GM23338 (cell line): ENCODE measurements at regions not wholly inside any gene's neighbourhood (a gene's known extent, or its start where the extent isn't known, plus 50 kb on each side); places are given as distances from the start of the nearest gene placed in this dataset.

Experiments used
- ATAC-seq: fragments of 200-7000 bp; cut with Tn5 transposase; 3 replicates; pipeline ENCODE4 v1.9.1; 2020
- DNase-seq: peaks from one replicate; pipeline ENCODE4 v3.0.0-alpha.2; 2015; ENCODE audit warnings: low spot score
- H2AFZ ChIP-seq: fragments of 200-600 bp; sonication (generic); 2 replicates; pipeline ENCODE4 v1.8.0; 2016; ENCODE audit warnings: antibody characterized with exemption, mild to moderate bottlenecking, moderate library complexity
- H3F3A ChIP-seq: fragments of 200-600 bp; sonication (generic); replicated peaks from 2 replicates; pipeline ENCODE4 v1.8.0; 2017; ENCODE audit warnings: antibody characterized with exemption, mixed run types, low read depth
- H3K27ac ChIP-seq: fragments of 200-600 bp; sonication (generic); 2 replicates; pipeline ENCODE4 v1.6.1; 2016; ENCODE audit warnings: low read depth
- H3K27me3 ChIP-seq: fragments of 200-600 bp; sonication (generic); 2 replicates; pipeline ENCODE4 v1.8.0; 2016; ENCODE audit warnings: mild to moderate bottlenecking, mixed run types, moderate library complexity; ENCODE audit not compliant: insufficient read depth
- H3K36me3 ChIP-seq: fragments of 200-600 bp; sonication (generic); 2 replicates; pipeline ENCODE4 v1.8.0; 2016; ENCODE audit warnings: mild to moderate bottlenecking; ENCODE audit not compliant: insufficient read depth
- H3K4me1 ChIP-seq: fragments of 200-600 bp; sonication (generic); 2 replicates; pipeline ENCODE4 v1.8.0; 2016; ENCODE audit warnings: mild to moderate bottlenecking, moderate library complexity; ENCODE audit not compliant: insufficient read depth
- H3K4me2 ChIP-seq: fragments of 200-600 bp; sonication (generic); 2 replicates; pipeline ENCODE4 v1.7.1; 2017; ENCODE audit warnings: mixed run types
- H3K4me3 ChIP-seq: fragments of 200-600 bp; sonication (generic); 2 replicates; pipeline ENCODE4 v1.6.1; 2016; ENCODE audit warnings: mixed run types
- H3K79me2 ChIP-seq: fragments of 200-600 bp; sonication (generic); replicated peaks from 2 replicates; pipeline ENCODE4 v1.8.0; 2017; ENCODE audit warnings: mild to moderate bottlenecking; ENCODE audit not compliant: insufficient read depth
- H3K9me2 ChIP-seq: fragments of 200-600 bp; sonication (generic); 2 replicates; pipeline ENCODE4 v1.8.0; 2017; ENCODE audit not compliant: insufficient read depth
- H4K20me1 ChIP-seq: fragments of 200-600 bp; sonication (generic); replicated peaks from 2 replicates; pipeline ENCODE4 v1.8.0; 2017; ENCODE audit warnings: mild to moderate bottlenecking; ENCODE audit not compliant: insufficient read depth
- H3K27ac Mint-ChIP-seq: 2 replicates; pipeline ENCODE4 v1.8.0; 2020; ENCODE audit warnings: inconsistent platforms, mild to moderate bottlenecking, moderate library complexity, mixed read lengths
- H3K27me3 Mint-ChIP-seq: 3 replicates; pipeline ENCODE4 v1.8.0; 2022; ENCODE audit warnings: low read depth, mild to moderate bottlenecking, moderate library complexity, mixed read lengths, inconsistent platforms; ENCODE audit not compliant: insufficient read depth, poor library complexity
- H3K36me3 Mint-ChIP-seq: 3 replicates; pipeline ENCODE4 v1.8.0; 2021; ENCODE audit warnings: low read depth, mild to moderate bottlenecking, inconsistent platforms, moderate library complexity, mixed read lengths
- H3K4me1 Mint-ChIP-seq: 3 replicates; pipeline ENCODE4 v1.8.0; 2020; ENCODE audit warnings: mild to moderate bottlenecking, inconsistent platforms, mixed read lengths
- H3K4me3 Mint-ChIP-seq: 3 replicates; pipeline ENCODE4 v1.8.0; 2021; ENCODE audit warnings: moderate library complexity, mild to moderate bottlenecking, inconsistent platforms, mixed read lengths
- H3K9me3 Mint-ChIP-seq: 3 replicates; pipeline ENCODE4 v1.8.0; 2020; ENCODE audit warnings: moderate library complexity, mild to moderate bottlenecking, inconsistent platforms, mixed read lengths
- CREB1 ChIP-seq: fragments of 250-450 bp; sonication (Bioruptor Pico); IDR thresholded peaks from 2 replicates; pipeline ENCODE4 v1.5.0; 2020; ENCODE audit warnings: low read depth, mild to moderate bottlenecking, moderate library complexity
- EZH2 ChIP-seq: fragments of 200-600 bp; sonication (generic); IDR thresholded peaks from one replicate; pipeline ENCODE4 v1.8.0; 2017; ENCODE audit warnings: antibody characterized with exemption, mild to moderate bottlenecking, low read depth; ENCODE audit not compliant: unreplicated experiment
- EZH2phosphoT487 ChIP-seq: fragments of 200-600 bp; sonication (generic); IDR thresholded peaks from one replicate; pipeline ENCODE4 v1.8.1; 2018; ENCODE audit warnings: antibody characterized with exemption; ENCODE audit not compliant: unreplicated experiment
- JUNB ChIP-seq: IDR thresholded peaks from one replicate; pipeline ENCODE4 v1.6.1; 2016; ENCODE audit warnings: antibody characterized with exemption; ENCODE audit not compliant: unreplicated experiment
- NANOG ChIP-seq: IDR thresholded peaks from 2 replicates; pipeline ENCODE4 v1.6.1; 2016; ENCODE audit warnings: antibody characterized with exemption, borderline replicate concordance
- POLR2AphosphoS5 ChIP-seq: IDR thresholded peaks from 2 replicates; pipeline ENCODE4 v1.6.1; 2016; ENCODE audit warnings: antibody characterized with exemption, low read depth
- STAT1 ChIP-seq: IDR thresholded peaks from one replicate; pipeline ENCODE4 v1.6.1; 2016; ENCODE audit warnings: antibody characterized with exemption; ENCODE audit not compliant: unreplicated experiment
- ZNF114 ChIP-seq: fragments of 250-450 bp; sonication (Bioruptor Pico); IDR thresholded peaks from 2 replicates; pipeline ENCODE4 v1.5.0; 2020; ENCODE audit warnings: mild to moderate bottlenecking, moderate library complexity
- ZNF331 ChIP-seq: fragments of 250-450 bp; sonication (Bioruptor Pico); IDR thresholded peaks from 2 replicates; pipeline ENCODE4 v1.5.0; 2020; ENCODE audit warnings: low read depth, mild to moderate bottlenecking, moderate library complexity
- TF ChIP-seq, protein P1 (sequence below), 2 experiments: fragments of 200-600 bp in 1 of 2; sonication (generic) in 1 of 2; conservative IDR thresholded peaks; 2 replicates each; pipeline versions ENCODE4 v1.5.1 to v1.6.1; 2016 to 2017; ENCODE audit warnings: antibody characterized with exemption in 2 of 2, low read depth in 2 of 2, mild to moderate bottlenecking in 2 of 2, moderate library complexity in 1 of 2
- TF ChIP-seq, protein P2 (sequence below): IDR thresholded peaks from 2 replicates; pipeline ENCODE4 v1.6.1; 2016; ENCODE audit warnings: antibody characterized with exemption
- TF ChIP-seq, protein P3 (sequence below): IDR thresholded peaks from one replicate; pipeline ENCODE4 v1.6.1; 2018; ENCODE audit warnings: antibody characterized with exemption; ENCODE audit not compliant: unreplicated experiment

DNA sequence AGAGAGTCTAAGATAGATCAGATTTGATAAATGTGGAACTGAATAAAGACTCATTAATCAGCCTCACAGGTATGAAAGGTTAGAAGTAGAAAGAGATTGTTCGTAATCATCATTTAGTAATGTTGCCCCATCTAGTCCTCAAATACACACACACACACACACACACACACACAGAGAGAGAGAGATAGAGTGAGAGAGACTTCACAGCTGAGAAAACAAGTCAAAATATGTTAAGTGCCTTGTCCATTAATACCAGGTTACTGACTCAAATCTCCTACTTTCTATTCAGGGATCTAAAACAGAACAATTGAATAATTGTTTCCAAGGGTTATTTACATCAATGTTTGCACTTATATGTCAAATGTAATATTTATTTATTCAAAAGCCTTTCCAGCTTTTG lies 284.6 kb downstream of the MRPS30 start (continued):
- TF ChIP-seq, protein P1, sequence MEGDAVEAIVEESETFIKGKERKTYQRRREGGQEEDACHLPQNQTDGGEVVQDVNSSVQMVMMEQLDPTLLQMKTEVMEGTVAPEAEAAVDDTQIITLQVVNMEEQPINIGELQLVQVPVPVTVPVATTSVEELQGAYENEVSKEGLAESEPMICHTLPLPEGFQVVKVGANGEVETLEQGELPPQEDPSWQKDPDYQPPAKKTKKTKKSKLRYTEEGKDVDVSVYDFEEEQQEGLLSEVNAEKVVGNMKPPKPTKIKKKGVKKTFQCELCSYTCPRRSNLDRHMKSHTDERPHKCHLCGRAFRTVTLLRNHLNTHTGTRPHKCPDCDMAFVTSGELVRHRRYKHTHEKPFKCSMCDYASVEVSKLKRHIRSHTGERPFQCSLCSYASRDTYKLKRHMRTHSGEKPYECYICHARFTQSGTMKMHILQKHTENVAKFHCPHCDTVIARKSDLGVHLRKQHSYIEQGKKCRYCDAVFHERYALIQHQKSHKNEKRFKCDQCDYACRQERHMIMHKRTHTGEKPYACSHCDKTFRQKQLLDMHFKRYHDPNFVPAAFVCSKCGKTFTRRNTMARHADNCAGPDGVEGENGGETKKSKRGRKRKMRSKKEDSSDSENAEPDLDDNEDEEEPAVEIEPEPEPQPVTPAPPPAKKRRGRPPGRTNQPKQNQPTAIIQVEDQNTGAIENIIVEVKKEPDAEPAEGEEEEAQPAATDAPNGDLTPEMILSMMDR (conservative IDR thresholded peaks at IDR 0.05; ENCODE audit: low read depth in 2 of 2) = no peak
- TF ChIP-seq ZNF114 (CRISPR knock-in tag) (no peak), STAT1 (no peak), EZH2 (no peak), EZH2phosphoT487 (no peak)
- TF ChIP-seq, protein P2, sequence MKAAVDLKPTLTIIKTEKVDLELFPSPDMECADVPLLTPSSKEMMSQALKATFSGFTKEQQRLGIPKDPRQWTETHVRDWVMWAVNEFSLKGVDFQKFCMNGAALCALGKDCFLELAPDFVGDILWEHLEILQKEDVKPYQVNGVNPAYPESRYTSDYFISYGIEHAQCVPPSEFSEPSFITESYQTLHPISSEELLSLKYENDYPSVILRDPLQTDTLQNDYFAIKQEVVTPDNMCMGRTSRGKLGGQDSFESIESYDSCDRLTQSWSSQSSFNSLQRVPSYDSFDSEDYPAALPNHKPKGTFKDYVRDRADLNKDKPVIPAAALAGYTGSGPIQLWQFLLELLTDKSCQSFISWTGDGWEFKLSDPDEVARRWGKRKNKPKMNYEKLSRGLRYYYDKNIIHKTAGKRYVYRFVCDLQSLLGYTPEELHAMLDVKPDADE = no peak

DNA sequence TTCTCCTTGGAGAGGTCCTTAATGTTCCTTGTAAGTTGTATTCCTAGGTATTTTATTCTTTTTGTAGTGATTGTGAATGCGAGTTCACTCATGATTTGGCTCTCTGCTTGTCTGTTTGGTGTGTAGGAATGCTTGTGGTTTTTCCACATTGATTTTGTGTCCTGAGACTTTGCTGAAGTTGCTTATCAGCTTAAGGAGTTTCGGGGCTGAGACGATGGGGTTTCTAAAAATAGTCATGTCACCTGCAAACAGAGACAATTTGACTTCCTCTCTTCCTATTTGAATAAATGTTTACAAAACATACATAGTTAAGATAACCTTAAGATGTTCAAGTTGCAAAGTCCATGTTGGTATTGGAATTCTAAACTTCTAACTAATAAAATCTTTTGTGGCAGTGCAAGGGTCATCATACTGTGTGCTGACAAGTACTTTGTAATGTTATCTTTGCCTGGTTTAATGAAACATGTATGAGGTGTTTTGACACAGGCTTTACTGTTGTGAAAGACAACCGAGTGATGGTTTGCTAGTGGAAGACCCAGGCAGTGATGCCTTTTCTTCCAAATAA lies 286.2 kb downstream of the MRPS30 start:
- no peak overlapping the region for H3K27ac ChIP-seq
- peaks cover 12% of the 10 kb centered on the region for H3K4me1 Mint-ChIP-seq
- H2AFZ ChIP-seq = peak overlapping the region; percentile 81; the same call in 1 of the 2 replicates
- 0 out of 2 replicates have a peak, but pooled peaks cover 2% of the 10 kb centered on the region for H3K9me2 ChIP-seq
- ATAC-seq (no peak), DNase-seq (no peak)
- H3F3A ChIP-seq = no peaks in the 10 kb centered on the region
- peaks cover 3% of the 10 kb centered on the region; the same call in 1 of the 2 replicates for H3K36me3 ChIP-seq
- no peaks in the 10 kb centered on the region for H3K79me2 ChIP-seq
- no peak overlapping the region for H3K4me3 Mint-ChIP-seq
- no peaks in the 10 kb centered on the region for H3K27me3 ChIP-seq
- peaks cover 7% of the 10 kb centered on the region; the same call in 1 of the 2 replicates for H3K4me1 ChIP-seq
- H4K20me1 ChIP-seq = no peaks in the 10 kb centered on the region
- H3K27me3 Mint-ChIP-seq = no peaks in the 10 kb centered on the region
- no peak overlapping the region for H3K27ac Mint-ChIP-seq
- no peak overlapping the region for H3K4me3 ChIP-seq
- no peaks in the 10 kb centered on the region for H3K9me3 Mint-ChIP-seq
- no peaks in the 10 kb centered on the region for H3K36me3 Mint-ChIP-seq
- no peak overlapping the region for H3K4me2 ChIP-seq
- TF ChIP-seq STAT1 = no peak
- TF ChIP-seq NANOG = no peak
- TF ChIP-seq, protein P1 (conservative IDR thresholded peaks at IDR 0.05; ENCODE audit: low read depth in 2 of 2) = no peak
- TF ChIP-seq, protein P2 = no peak
- TF ChIP-seq ZNF114 (CRISPR knock-in tag) = no peak
- TF ChIP-seq EZH2 = no peak
- no peak for TF ChIP-seq ZNF331 (CRISPR knock-in tag)
- TF ChIP-seq EZH2phosphoT487 = no peak
- no peak for TF ChIP-seq CREB1
- TF ChIP-seq POLR2AphosphoS5 = no peak
- TF ChIP-seq, protein P3, sequence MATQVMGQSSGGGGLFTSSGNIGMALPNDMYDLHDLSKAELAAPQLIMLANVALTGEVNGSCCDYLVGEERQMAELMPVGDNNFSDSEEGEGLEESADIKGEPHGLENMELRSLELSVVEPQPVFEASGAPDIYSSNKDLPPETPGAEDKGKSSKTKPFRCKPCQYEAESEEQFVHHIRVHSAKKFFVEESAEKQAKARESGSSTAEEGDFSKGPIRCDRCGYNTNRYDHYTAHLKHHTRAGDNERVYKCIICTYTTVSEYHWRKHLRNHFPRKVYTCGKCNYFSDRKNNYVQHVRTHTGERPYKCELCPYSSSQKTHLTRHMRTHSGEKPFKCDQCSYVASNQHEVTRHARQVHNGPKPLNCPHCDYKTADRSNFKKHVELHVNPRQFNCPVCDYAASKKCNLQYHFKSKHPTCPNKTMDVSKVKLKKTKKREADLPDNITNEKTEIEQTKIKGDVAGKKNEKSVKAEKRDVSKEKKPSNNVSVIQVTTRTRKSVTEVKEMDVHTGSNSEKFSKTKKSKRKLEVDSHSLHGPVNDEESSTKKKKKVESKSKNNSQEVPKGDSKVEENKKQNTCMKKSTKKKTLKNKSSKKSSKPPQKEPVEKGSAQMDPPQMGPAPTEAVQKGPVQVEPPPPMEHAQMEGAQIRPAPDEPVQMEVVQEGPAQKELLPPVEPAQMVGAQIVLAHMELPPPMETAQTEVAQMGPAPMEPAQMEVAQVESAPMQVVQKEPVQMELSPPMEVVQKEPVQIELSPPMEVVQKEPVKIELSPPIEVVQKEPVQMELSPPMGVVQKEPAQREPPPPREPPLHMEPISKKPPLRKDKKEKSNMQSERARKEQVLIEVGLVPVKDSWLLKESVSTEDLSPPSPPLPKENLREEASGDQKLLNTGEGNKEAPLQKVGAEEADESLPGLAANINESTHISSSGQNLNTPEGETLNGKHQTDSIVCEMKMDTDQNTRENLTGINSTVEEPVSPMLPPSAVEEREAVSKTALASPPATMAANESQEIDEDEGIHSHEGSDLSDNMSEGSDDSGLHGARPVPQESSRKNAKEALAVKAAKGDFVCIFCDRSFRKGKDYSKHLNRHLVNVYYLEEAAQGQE = no peak
- no peak for TF ChIP-seq JUNB
